GM12878 (cell line): ENCODE measurements at regions not wholly inside any gene's neighbourhood (a gene's known extent, or its start where the extent isn't known, plus 50 kb on each side); places are given as distances from the start of the nearest gene placed in this dataset.

Experiments
- ATAC-seq: fragments of 200-7000 bp; cut with Tn5 transposase; 3 replicates; pipeline ENCODE4 v1.9.1; 2020; ENCODE audit warnings: mild to moderate bottlenecking, moderate library complexity
- BruUV-seq: library from RNA; stranded (reverse); fragments of 400-500 nt; replicated peaks from 2 replicates; lab custom pipeline; 2021; lab: Mats Ljungman, UMichigan
- CTCF ChIA-PET: fragments of 300-600 bp; sonication (Branson Sonifier 250); formaldehyde crosslinking; extraction: SDS; loops from one replicate; lab custom pipeline; 2021; ENCODE audit warnings: inconsistent platforms; lab: Yijun Ruan, JAX
- POLR2A ChIA-PET: fragments of 350-600 bp; formaldehyde crosslinking; extraction: SDS; loops from one replicate; lab custom pipeline; 2021; ENCODE audit warnings: inconsistent platforms; lab: Charles Lee
- RAD21 ChIA-PET: fragments of 300-600 bp; sonication (Branson Sonifier 250); formaldehyde crosslinking; loops from one replicate; lab custom pipeline; 2023; ENCODE audit warnings: antibody characterized with exemption; ENCODE audit not compliant: unreplicated experiment; lab: Charles Lee
- SMC1A ChIA-PET: fragments of 300-600 bp; sonication (Branson Sonifier 250); formaldehyde crosslinking; loops from one replicate; lab custom pipeline; 2023; ENCODE audit not compliant: unreplicated experiment, uncharacterized antibody; lab: Charles Lee
- DNase-seq: peaks from one replicate; pipeline ENCODE4 v3.0.0-alpha.2; 2011; ENCODE audit warnings: low read depth, low spot score
- FAIRE-seq: peaks from 3 replicates; lab custom pipeline; 2011; peaks lifted over from hg19 to GRCh38; lab: Jason Lieb, UNC
- H2AFZ ChIP-seq: 2 replicates; pipeline ENCODE4 v1.6.0; 2011; ENCODE audit warnings: low read depth, low read length, control low read depth; ENCODE audit not compliant: control insufficient read depth
- H3K27ac ChIP-seq: 2 replicates; pipeline ENCODE4 v1.5.1; 2011; ENCODE audit warnings: control low read depth; ENCODE audit not compliant: control insufficient read depth, insufficient read depth
- H3K27me3 ChIP-seq, 2 experiments: replicated peaks in 1 of 2; 2 replicates each; pipeline versions ENCODE4 v1.6.0 to v1.6.1; 2011; ENCODE audit warnings: low read length in 1 of 2; ENCODE audit not compliant: control insufficient read depth in 2 of 2, insufficient read depth in 2 of 2
- H3K36me3 ChIP-seq, 2 experiments: 2 replicates each; pipeline ENCODE4 v1.5.1; 2011; ENCODE audit warnings: low read length in 1 of 2; ENCODE audit not compliant: control insufficient read depth in 2 of 2, insufficient read depth in 2 of 2
- H3K4me1 ChIP-seq: 2 replicates; pipeline ENCODE4 v1.6.1; 2011; ENCODE audit warnings: mild to moderate bottlenecking, low read length, moderate library complexity, mixed read lengths; ENCODE audit not compliant: control insufficient read depth, insufficient read depth
- H3K4me2 ChIP-seq: 2 replicates; pipeline ENCODE4 v1.6.0; 2011; ENCODE audit warnings: control low read depth; ENCODE audit not compliant: control insufficient read depth, insufficient read depth
- H3K4me3 ChIP-seq: fragments of 200-600 bp; sonication (generic); 2 replicates; pipeline ENCODE4 v1.5.1; 2016
- H3K79me2 ChIP-seq: 2 replicates; pipeline ENCODE4 v1.6.0; 2011; ENCODE audit warnings: low read length; ENCODE audit not compliant: control insufficient read depth, insufficient read depth
- H3K9ac ChIP-seq: 2 replicates; pipeline ENCODE4 v1.8.0; 2011; ENCODE audit warnings: low read length, control low read depth, mixed read lengths; ENCODE audit not compliant: control insufficient read depth, insufficient read depth
- H3K9me3 ChIP-seq: replicated peaks from 3 replicates; pipeline ENCODE4 v1.5.1; 2011; ENCODE audit warnings: mild to moderate bottlenecking, low read length; ENCODE audit not compliant: control insufficient read depth, insufficient read depth
- H4K20me1 ChIP-seq: 2 replicates; pipeline ENCODE4 v1.6.0; 2011; ENCODE audit not compliant: control insufficient read depth, insufficient read depth
- ATF2 ChIP-seq: IDR thresholded peaks from 2 replicates; pipeline ENCODE4 v1.6.1; 2012; ENCODE audit warnings: low read length, inconsistent platforms
- CBX5 ChIP-seq: sonication (generic); IDR thresholded peaks from 2 replicates; pipeline ENCODE4 v1.6.1; 2016; ENCODE audit warnings: low read depth, moderate library complexity, mild to moderate bottlenecking, inconsistent platforms
- FOXM1 ChIP-seq: IDR thresholded peaks from 2 replicates; pipeline ENCODE4 v1.6.1; 2012; ENCODE audit warnings: low read depth, mild to moderate bottlenecking, inconsistent platforms, low read length, moderate library complexity
- SREBF2 ChIP-seq: IDR thresholded peaks from 2 replicates; pipeline ENCODE4 v1.6.1; 2012; ENCODE audit warnings: mild to moderate bottlenecking, low read length
- STAT1 ChIP-seq: fragments of 450-650 bp; conservative IDR thresholded peaks from 2 replicates; pipeline ENCODE4 v1.6.1; 2014; ENCODE audit warnings: antibody characterized with exemption, mild to moderate bottlenecking
- USF2 ChIP-seq: IDR thresholded peaks from 2 replicates; pipeline ENCODE4 v1.6.1; 2011; ENCODE audit warnings: low read depth, low read length, improper control_type of control experiment, borderline replicate concordance
- ZBED1 ChIP-seq: IDR thresholded peaks from 2 replicates; pipeline ENCODE4 v1.6.1; 2016; ENCODE audit warnings: borderline replicate concordance
- WGBS: methylation state at CpG from one replicate; pipeline ENCODE4 v1.1.6; 2016; ENCODE audit warnings: low lambda C conversion rate; ENCODE audit not compliant: insufficient replicate concordance, insufficient coverage; ENCODE audit errors: missing lambda C conversion rate; 5-methylcytosine and 5-hydroxymethylcytosine counted together
- in situ Hi-C: fragments of 300-500 bp; cut with MboI; formaldehyde crosslinking; loops from 9 replicates; pipeline ENCODE4 v1.14.3; 2018; ENCODE audit warnings: mixed read lengths
- intact Hi-C: fragments of 100-400 bp; cut with micrococcal nuclease; formaldehyde crosslinking; loops from one replicate; pipeline ENCODE4 v1.14.2; 2022; ENCODE audit not compliant: unreplicated experiment

- Histone ChIP-seq H3K4me2 (no peak overlapping the region), H3K79me2 (no peaks in the 10 kb centered on the region), H2AFZ (no peak overlapping the region), H3K9ac (no peak overlapping the region), H3K4me1 (no peaks in the 10 kb centered on the region), H4K20me1 (no peaks in the 10 kb centered on the region), H3K27me3 (no peaks in the 10 kb centered on the region; a peak in 1 of 4 replicates), H3K27ac (no peak overlapping the region), H3K9me3 (no peaks in the 10 kb centered on the region), H3K36me3 (no peaks in the 10 kb centered on the region), H3K4me3 (no peak overlapping the region)
- BruUV-seq = no TSS peak
- ATAC-seq (no peak), DNase-seq (no peak), FAIRE-seq (no peak)
- ChIA-PET SMC1A (interaction anchor here (1.0 kb wide), 1 partner anchor 20 kb away, joined by 3 read pairs; no protein-coding TSS in a partner anchor), RAD21 (no interaction called here), POLR2A (no interaction called here), CTCF (interaction anchor here (0.7 kb wide), 1 partner anchor 159 kb away, joined by 3 read pairs; no protein-coding TSS in a partner anchor)
- 18% methylated on average over 7 of the region's 8 CpGs for WGBS
- no peak for TF ChIP-seq STAT1
- no peak for TF ChIP-seq ZBED1
- no peak for TF ChIP-seq FOXM1
- no peak for TF ChIP-seq CBX5
- TF ChIP-seq ATF2 = no peak
- TF ChIP-seq SREBF2 = no peak
- TF ChIP-seq USF2 = no peak
- intact Hi-C loops = no loop called here
- in situ Hi-C loops = no loop called here
These were observed 150.9 kb upstream of the UNC5B start for GRCh38 chr10:71061472-71061871.
